Activated CD8-positive, alpha-beta T cell treated with anti-CD3 and anti-CD28 coated beads, Interleukin-2, amount 10 ng/mL, durations not matched to agents 7 days and 5 days (primary cell): ENCODE measurements at regions not wholly inside any gene's neighbourhood (a gene's known extent, or its start where the extent isn't known, plus 50 kb on each side); places are given as distances from the start of the nearest gene placed in this dataset.
A peak's percentile ranks its signal among the peaks of the same experiment; 100 is the strongest.

ENCODE experiments used
- ATAC-seq: fragments of 150-1000 bp; cut with Tn5 transposase; one replicate; pipeline ENCODE4 v1.10.0; 2021; ENCODE audit warnings: moderate library complexity
- CTCF ChIA-PET: fragments of 350-600 bp; sonication (Branson Sonifier 250); formaldehyde crosslinking; loops from one replicate; lab custom pipeline; 2021; ENCODE audit warnings: antibody characterized with exemption; lab: Charles Lee
- POLR2A ChIA-PET: fragments of 350-600 bp; sonication (Branson Sonifier 250); formaldehyde crosslinking; loops from one replicate; lab custom pipeline; 2021; ENCODE audit warnings: antibody characterized with exemption; lab: Charles Lee
- DNase-seq: peaks from one replicate; pipeline ENCODE4 v3.0.0-alpha.2; 2020
- H3K27ac Mint-ChIP-seq: one replicate; pipeline ENCODE4 v1.8.0; 2021; ENCODE audit warnings: mild to moderate bottlenecking, mixed read lengths
- H3K27me3 Mint-ChIP-seq: one replicate; pipeline ENCODE4 v1.8.0; 2021; ENCODE audit warnings: low read depth, mixed read lengths
- H3K36me3 Mint-ChIP-seq: one replicate; pipeline ENCODE4 v1.8.0; 2021; ENCODE audit warnings: low read depth, mixed read lengths
- H3K4me1 Mint-ChIP-seq: one replicate; pipeline ENCODE4 v1.8.0; 2021; ENCODE audit warnings: low read depth, mixed read lengths
- H3K4me3 Mint-ChIP-seq: one replicate; pipeline ENCODE4 v1.8.0; 2021; ENCODE audit warnings: mild to moderate bottlenecking, mixed read lengths
- H3K9me3 Mint-ChIP-seq: one replicate; pipeline ENCODE4 v1.8.0; 2022; ENCODE audit warnings: mixed read lengths; ENCODE audit not compliant: insufficient read depth

- no peak overlapping the region for H3K27ac Mint-ChIP-seq
- CTCF ChIA-PET = interaction anchor here (1.2 to 2.1 kb wide), 4 partner anchors 8 to 162 kb away, joined by 4 to 11 read pairs (median 8); partner anchors contain the start of gene NFE2L2
- peaks cover 7% of the 10 kb centered on the region for H3K36me3 Mint-ChIP-seq
- H3K4me3 Mint-ChIP-seq = no peak overlapping the region
- no peaks in the 10 kb centered on the region for H3K9me3 Mint-ChIP-seq
- no peaks in the 10 kb centered on the region for H3K27me3 Mint-ChIP-seq
- peak; percentile 44 for ATAC-seq
- no peak for DNase-seq
- POLR2A ChIA-PET = interaction anchor here (0.8 to 2.0 kb wide), 3 partner anchors 62 to 162 kb away, joined by 3 to 6 read pairs (median 4); partner anchors contain the start of gene NFE2L2
- H3K4me1 Mint-ChIP-seq = peaks cover 6% of the 10 kb centered on the region
Measured at GRCh38 chr2:177327009-177327408, 62.5 kb upstream of the NFE2L2 start.

- Mint-ChIP-seq H3K9me3 (no peaks in the 10 kb centered on the region), H3K27me3 (no peaks in the 10 kb centered on the region), H3K4me1 (peaks cover 11% of the 10 kb centered on the region), H3K27ac (no peak overlapping the region), H3K4me3 (no peak overlapping the region), H3K36me3 (peaks cover 6% of the 10 kb centered on the region)
- DNase-seq = no peak
- no peak for ATAC-seq
- ChIA-PET POLR2A (no interaction called here), CTCF (interaction anchor here (2.1 to 4.2 kb wide), 2 partner anchors 63 to 163 kb away, joined by 9 to 32 read pairs; partner anchors contain the start of gene NFE2L2)
Measured at GRCh38 chr2:177328056-177328455, 63.5 kb upstream of the NFE2L2 start.

DNA sequence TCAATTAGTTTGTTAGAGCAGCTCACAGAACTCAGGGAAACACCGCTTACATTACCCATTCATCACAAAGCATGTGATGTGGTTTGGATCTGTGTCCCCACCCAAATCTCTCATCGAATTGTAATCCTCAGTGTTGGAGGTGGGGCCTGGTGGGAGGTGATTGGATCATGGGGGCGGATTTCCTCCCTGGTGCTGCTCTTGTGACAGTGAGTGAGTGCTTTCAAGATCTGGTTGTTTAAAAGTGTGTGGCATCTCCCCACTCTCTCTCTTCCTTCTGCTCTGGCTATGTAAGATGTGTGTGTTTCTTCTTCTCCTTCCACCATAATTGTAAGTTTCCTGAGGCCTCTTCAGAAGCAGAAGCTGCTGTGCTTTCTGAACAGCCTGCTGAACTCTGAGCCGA lies 63.5 kb upstream of the AGPS start:
- ChIA-PET CTCF (interaction anchor here (1.4 to 4.2 kb wide), 3 partner anchors 64 to 166 kb away, joined by 5 to 39 read pairs (median 32); partner anchors contain the start of gene NFE2L2), POLR2A (interaction anchor here (0.6 to 3.0 kb wide), 2 partner anchors 65 to 107 kb away, joined by 3 to 25 read pairs; partner anchors contain the start of gene NFE2L2)
- H3K4me3 Mint-ChIP-seq = no peak overlapping the region
- no peaks in the 10 kb centered on the region for H3K9me3 Mint-ChIP-seq
- H3K27ac Mint-ChIP-seq = no peak overlapping the region
- peaks cover 5% of the 10 kb centered on the region for H3K36me3 Mint-ChIP-seq
- no peaks in the 10 kb centered on the region for H3K27me3 Mint-ChIP-seq
- DNase-seq = no peak
- peaks cover 11% of the 10 kb centered on the region for H3K4me1 Mint-ChIP-seq
- ATAC-seq = no peak

DNA sequence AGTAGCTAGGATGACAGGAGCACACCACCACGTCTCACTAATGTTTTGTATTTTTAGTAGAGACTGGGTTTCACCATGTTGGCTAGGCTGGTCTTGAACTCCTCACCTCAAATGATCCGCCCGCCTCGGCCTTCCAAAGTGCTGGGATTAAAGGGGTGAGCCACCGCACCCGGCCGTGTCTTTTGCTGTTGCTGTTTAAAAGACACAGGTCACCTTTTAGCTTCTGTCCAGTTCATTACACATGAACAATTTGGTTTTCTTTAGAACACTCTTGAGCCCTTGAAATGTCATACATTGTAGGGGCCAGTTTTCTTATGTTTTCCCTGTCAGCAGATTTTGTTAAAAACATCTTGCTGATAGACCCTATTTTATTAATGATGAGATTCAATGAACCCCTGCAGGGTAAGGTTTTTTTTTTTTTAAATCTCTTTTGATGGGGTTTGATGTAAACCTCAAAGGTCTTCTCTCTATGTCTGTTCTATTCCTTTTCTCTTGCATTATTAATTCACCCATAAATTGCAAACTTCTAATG lies 61.0 kb upstream of the AGPS start:
- H3K27me3 Mint-ChIP-seq = no peaks in the 10 kb centered on the region
- no peak overlapping the region for H3K4me3 Mint-ChIP-seq
- H3K27ac Mint-ChIP-seq = no peak overlapping the region
- ATAC-seq (no peak), DNase-seq (no peak)
- H3K9me3 Mint-ChIP-seq = no peaks in the 10 kb centered on the region
- H3K4me1 Mint-ChIP-seq = peaks cover 11% of the 10 kb centered on the region
- ChIA-PET POLR2A (interaction anchor here (1.4 to 3.0 kb wide), 2 partner anchors 68 to 166 kb away, joined by 4 to 25 read pairs; partner anchors contain the start of gene NFE2L2), CTCF (interaction anchor here (1.0 to 4.2 kb wide), 4 partner anchors 66 to 183 kb away, joined by 3 to 39 read pairs (median 18); partner anchors contain the start of gene NFE2L2)
- peaks cover 5% of the 10 kb centered on the region for H3K36me3 Mint-ChIP-seq

DNA sequence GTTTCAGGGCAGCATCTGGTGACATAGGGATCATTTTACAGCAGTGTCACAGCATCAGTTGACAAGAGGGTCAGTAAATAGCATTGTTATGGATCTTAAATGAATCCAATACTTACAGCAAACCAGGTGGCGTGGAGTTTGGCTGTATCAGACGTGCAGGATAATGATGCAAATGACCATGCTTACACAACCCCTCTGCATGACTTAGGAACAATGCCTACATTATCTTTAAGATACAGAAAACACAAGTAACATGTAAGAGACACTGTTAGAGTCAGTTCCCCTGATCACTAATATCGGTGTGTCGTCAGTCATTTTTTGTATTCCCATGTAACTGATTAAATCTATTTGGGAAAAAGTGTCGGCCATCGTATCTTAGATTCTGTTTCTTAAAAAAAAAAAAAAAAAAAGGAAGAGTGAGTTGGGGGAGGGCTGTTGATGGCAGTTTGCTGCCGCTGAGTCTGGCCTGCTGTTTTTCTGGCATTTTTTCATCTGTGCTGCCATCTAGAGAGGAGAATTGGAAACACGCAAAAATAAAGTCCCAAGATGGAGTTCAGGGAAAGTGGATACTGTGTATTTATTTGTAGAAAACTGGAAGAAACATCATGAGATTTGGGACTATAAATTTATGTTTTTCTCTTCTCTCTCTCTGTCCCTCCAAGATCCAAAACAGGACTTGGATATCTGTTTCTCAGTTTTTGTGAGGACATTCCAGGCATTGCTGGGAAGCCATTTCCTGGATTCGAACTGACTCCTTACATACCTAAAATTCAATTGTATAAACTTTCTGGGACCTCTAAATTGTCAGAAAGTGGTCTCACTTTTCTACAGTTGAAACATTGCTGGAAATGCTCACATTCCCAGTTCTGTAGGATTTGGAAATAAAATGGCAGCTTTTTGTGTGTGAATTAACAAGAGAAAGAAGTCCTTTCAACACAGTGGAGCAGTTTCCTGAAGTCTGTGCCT lies 60.3 kb upstream of the AGPS start:
- ATAC-seq (peak; percentile 82), DNase-seq (peak; percentile 69)
- ChIA-PET POLR2A (interaction anchor here (0.9 to 3.7 kb wide), 4 partner anchors 68 to 167 kb away, joined by 4 to 25 read pairs (median 14); partner anchors contain the start of gene NFE2L2), CTCF (interaction anchor here (0.6 to 9.6 kb wide), 23 partner anchors 14 to 431 kb away, joined by 3 to 217 read pairs (median 4); partner anchors contain the start of genes AGPS and NFE2L2)
- H3K9me3 Mint-ChIP-seq = no peaks in the 10 kb centered on the region
- peaks cover 14% of the 10 kb centered on the region for H3K4me1 Mint-ChIP-seq
- H3K27me3 Mint-ChIP-seq = no peaks in the 10 kb centered on the region
- H3K4me3 Mint-ChIP-seq = no peak overlapping the region
- H3K36me3 Mint-ChIP-seq = peaks cover 5% of the 10 kb centered on the region
- H3K27ac Mint-ChIP-seq = no peak overlapping the region

DNA sequence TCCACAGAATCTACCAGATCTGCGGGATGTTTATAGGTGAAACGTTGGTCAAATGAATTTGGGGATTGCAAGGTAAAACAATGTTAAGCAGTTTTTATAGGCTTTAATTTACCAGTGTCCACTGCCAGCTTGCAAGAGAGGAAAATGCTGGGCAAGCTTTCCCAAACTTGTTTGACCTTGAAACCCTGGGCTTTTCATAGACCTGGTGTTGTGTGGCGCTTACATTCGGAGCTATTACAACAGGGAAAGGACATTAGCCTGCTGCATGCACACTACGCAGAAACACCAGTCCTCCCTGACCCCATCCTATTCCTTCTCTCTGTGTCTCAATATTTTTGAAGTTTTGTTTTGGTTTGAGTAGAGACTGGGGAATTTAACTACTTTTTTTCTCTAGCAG lies 59.6 kb upstream of the AGPS start:
- ATAC-seq = no peak
- Mint-ChIP-seq H3K27ac (no peak overlapping the region), H3K9me3 (no peaks in the 10 kb centered on the region), H3K27me3 (no peaks in the 10 kb centered on the region), H3K4me1 (peaks cover 17% of the 10 kb centered on the region), H3K36me3 (peaks cover 5% of the 10 kb centered on the region), H3K4me3 (no peak overlapping the region)
- ChIA-PET POLR2A (interaction anchor here (0.9 to 3.7 kb wide), 2 partner anchors 69 to 93 kb away, joined by 4 to 24 read pairs; partner anchors contain the start of gene NFE2L2), CTCF (interaction anchor here (0.6 to 9.6 kb wide), 23 partner anchors 14 to 430 kb away, joined by 3 to 217 read pairs (median 4); partner anchors contain the start of genes AGPS and NFE2L2)
- DNase-seq = no peak

DNA sequence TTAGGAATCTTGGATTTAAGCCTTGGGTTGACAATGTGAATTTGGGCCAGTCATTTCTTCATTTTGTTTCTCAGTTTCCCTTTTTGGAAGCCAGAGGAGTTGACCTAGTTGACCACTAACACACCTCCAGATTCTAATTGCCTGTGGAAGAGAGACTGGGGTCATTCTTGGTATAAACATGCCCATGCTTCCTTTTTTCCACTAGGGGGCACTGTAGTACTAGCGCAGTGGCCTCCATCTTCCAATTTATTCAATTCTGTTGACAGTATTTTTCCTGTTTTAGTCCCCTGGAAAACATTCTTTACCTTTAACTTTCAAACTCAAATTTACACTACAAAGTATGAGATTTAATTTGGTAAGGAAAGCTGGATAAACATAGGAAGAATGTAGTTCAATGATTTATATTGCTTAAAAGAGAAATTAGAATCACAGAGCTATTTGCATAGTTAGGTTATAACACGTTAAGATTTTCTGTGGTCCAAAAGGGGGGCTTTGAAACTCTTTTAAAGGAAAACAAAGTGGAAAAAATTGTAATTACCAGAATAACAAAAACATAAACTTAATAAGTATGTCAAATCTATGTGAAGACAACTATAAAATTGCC lies 57.5 kb upstream of the AGPS start:
- no peaks in the 10 kb centered on the region for H3K9me3 Mint-ChIP-seq
- no peaks in the 10 kb centered on the region for H3K27me3 Mint-ChIP-seq
- CTCF ChIA-PET = interaction anchor here (0.6 to 9.6 kb wide), 74 partner anchors 8 to 559 kb away, joined by 3 to 217 read pairs (median 4); partner anchors contain the start of genes AGPS and NFE2L2
- ATAC-seq = peak; percentile 59
- peaks cover 14% of the 10 kb centered on the region for H3K4me1 Mint-ChIP-seq
- H3K27ac Mint-ChIP-seq = no peak overlapping the region
- no peaks in the 10 kb centered on the region for H3K36me3 Mint-ChIP-seq
- DNase-seq = peak; percentile 46
- POLR2A ChIA-PET = interaction anchor here (3.7 kb wide), 1 partner anchor 71 kb away, joined by 24 read pairs; the partner anchor contains the start of gene NFE2L2
- no peak overlapping the region for H3K4me3 Mint-ChIP-seq

GRCh38 chr2:177335917-177336450 lies 56.6 kb upstream of the AGPS start:
- H3K4me1 Mint-ChIP-seq = peaks cover 14% of the 10 kb centered on the region
- CTCF ChIA-PET = interaction anchor here (0.8 to 9.6 kb wide), 36 partner anchors 7 to 431 kb away, joined by 3 to 217 read pairs (median 6); partner anchors contain the start of genes AGPS and NFE2L2
- no peaks in the 10 kb centered on the region for H3K36me3 Mint-ChIP-seq
- H3K27me3 Mint-ChIP-seq = no peaks in the 10 kb centered on the region
- no peak overlapping the region for H3K4me3 Mint-ChIP-seq
- POLR2A ChIA-PET = interaction anchor here (0.6 to 3.7 kb wide), 2 partner anchors 72 to 401 kb away, joined by 3 to 24 read pairs; partner anchors contain the start of gene NFE2L2
- H3K9me3 Mint-ChIP-seq = no peaks in the 10 kb centered on the region
- no peak for DNase-seq
- no peak for ATAC-seq
- no peak overlapping the region for H3K27ac Mint-ChIP-seq

- H3K27me3 Mint-ChIP-seq = no peaks in the 10 kb centered on the region
- ChIA-PET CTCF (interaction anchor here (1.2 to 9.6 kb wide), 4 partner anchors 78 to 425 kb away, joined by 3 to 217 read pairs (median 100); no protein-coding TSS in a partner anchor), POLR2A (no interaction called here)
- H3K9me3 Mint-ChIP-seq = no peaks in the 10 kb centered on the region
- DNase-seq (no peak), ATAC-seq (no peak)
- no peak overlapping the region for H3K4me3 Mint-ChIP-seq
- no peaks in the 10 kb centered on the region for H3K36me3 Mint-ChIP-seq
- peaks cover 6% of the 10 kb centered on the region for H3K4me1 Mint-ChIP-seq
- H3K27ac Mint-ChIP-seq = peak overlapping the region; percentile 13
Measured at GRCh38 chr2:177338177-177338721, 54.3 kb upstream of the AGPS start.

DNA sequence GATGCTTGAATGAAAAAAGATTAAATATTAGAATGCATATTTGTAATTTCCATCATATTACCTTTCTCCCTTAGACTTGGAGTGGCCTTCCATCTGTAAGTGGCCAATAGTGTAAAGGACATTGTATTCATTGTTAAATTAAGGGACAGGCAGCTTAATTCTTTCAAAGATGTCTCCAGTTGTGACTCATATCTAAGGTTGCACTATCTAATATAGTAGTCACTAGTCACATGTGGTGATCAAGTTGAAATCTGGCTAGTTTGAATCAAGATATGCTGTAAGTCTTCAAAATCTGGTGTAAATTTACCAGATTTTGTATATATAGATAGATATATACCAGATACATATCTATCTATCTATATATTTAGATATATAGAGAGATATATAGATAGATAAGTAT lies 52.4 kb upstream of the AGPS start:
- H3K4me3 Mint-ChIP-seq = no peak overlapping the region
- H3K4me1 Mint-ChIP-seq = peaks cover 6% of the 10 kb centered on the region
- DNase-seq = no peak
- no peaks in the 10 kb centered on the region for H3K36me3 Mint-ChIP-seq
- H3K9me3 Mint-ChIP-seq = no peaks in the 10 kb centered on the region
- H3K27ac Mint-ChIP-seq = no peak overlapping the region
- ChIA-PET CTCF (interaction anchor here (7.9 to 9.6 kb wide), 2 partner anchors 76 to 175 kb away, joined by 181 to 217 read pairs; no protein-coding TSS in a partner anchor), POLR2A (interaction anchor here (0.5 kb wide), 1 partner anchor 296 kb away, joined by 3 read pairs; no protein-coding TSS in a partner anchor)
- no peaks in the 10 kb centered on the region for H3K27me3 Mint-ChIP-seq
- no peak for ATAC-seq
